Esophagus squamous epithelium (tissue), 4 donors: ENCODE measurements at regions not wholly inside any gene's neighbourhood (a gene's known extent, or its start where the extent isn't known, plus 50 kb on each side); places are given as distances from the start of the nearest gene placed in this dataset.

Source experiments
- CTCF ChIP-seq, 6 experiments: fragments of 450-650 bp in 4 of 6; fragments of 200-600 bp in 2 of 6; sonication (generic) in 2 of 6; IDR thresholded peaks; one replicate each; pipeline ENCODE4 v1.5.1; 2016 to 2019; ENCODE audit warnings: antibody characterized with exemption in 6 of 6, mild to moderate bottlenecking in 4 of 6, moderate library complexity in 4 of 6
- POLR2A ChIP-seq, 4 donors: fragments of 450-650 bp; IDR thresholded peaks; one replicate each; pipeline ENCODE4 v1.6.1; 2017; ENCODE audit warnings: antibody characterized with exemption in 4 of 4, mild to moderate bottlenecking in 4 of 4, moderate library complexity in 3 of 4

DNA sequence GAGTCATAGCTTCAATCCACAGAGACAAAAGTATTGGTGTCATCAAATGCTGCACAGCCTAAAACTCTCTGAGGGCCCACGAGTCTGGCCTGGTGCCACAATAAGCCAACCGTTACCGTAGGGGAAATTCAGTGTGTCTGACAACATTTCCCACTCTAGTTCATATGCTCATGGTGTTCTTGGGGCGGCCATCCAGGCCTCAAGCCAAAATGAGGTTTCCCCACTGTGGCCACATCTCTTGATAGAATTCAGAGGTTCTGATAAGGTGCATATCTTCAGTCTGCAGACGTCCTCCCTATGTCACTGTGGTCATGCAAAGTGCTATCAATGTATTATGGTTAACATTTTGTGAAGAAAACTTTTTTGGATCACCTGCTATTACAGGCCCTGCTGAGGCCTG, 627.7 kb downstream of the QKI start:
- TF ChIP-seq CTCF (IDR thresholded peaks at IDR 0.05) (no peak), POLR2A (IDR thresholded peaks at IDR 0.05) (no peak)
